Fibroblast of pulmonary artery (primary cell): ENCODE measurements at regions not wholly inside any gene's neighbourhood (a gene's known extent, or its start where the extent isn't known, plus 50 kb on each side); places are given as distances from the start of the nearest gene placed in this dataset.

Experiments
- DNase-seq: peaks from one replicate; pipeline ENCODE4 v3.0.0-alpha.2; 2010; ENCODE audit warnings: low read depth
- H3K4me3 ChIP-seq: replicated peaks from 2 replicates; pipeline ENCODE4 v1.5.1; 2011; ENCODE audit warnings: low read depth, mild to moderate bottlenecking, control low read depth, low read length, moderate library complexity
- CTCF ChIP-seq: IDR thresholded peaks from 2 replicates; pipeline ENCODE4 v1.5.1; 2011; ENCODE audit warnings: mild to moderate bottlenecking, control low read depth, low read length, inconsistent platforms; ENCODE audit errors: missing control alignments

GRCh38 chr4:30882443-30882842 is 162.3 kb downstream of the PCDH7 start:
- no peak for TF ChIP-seq CTCF
- DNase-seq = no peak
- H3K4me3 ChIP-seq = no peak overlapping the region

- no peak for DNase-seq
- no peak overlapping the region for H3K4me3 ChIP-seq
- no peak for TF ChIP-seq CTCF
Measured at GRCh38 chr4:30882995-30883675, 163.0 kb downstream of the PCDH7 start.

GRCh38 chr4:30901461-30902451 is 181.6 kb downstream of the PCDH7 start:
- TF ChIP-seq CTCF = no peak
- DNase-seq = no peak
- H3K4me3 ChIP-seq = no peak overlapping the region

GRCh38 chr4:30903502-30904214 is 183.5 kb downstream of the PCDH7 start:
- TF ChIP-seq CTCF = no peak
- no peak overlapping the region for H3K4me3 ChIP-seq
- peak; percentile 56 for DNase-seq

GRCh38 chr4:30904215-30904555 is 184.0 kb downstream of the PCDH7 start:
- H3K4me3 ChIP-seq = no peak overlapping the region

GRCh38 chr4:30904588-30904987 is 184.4 kb downstream of the PCDH7 start:
- H3K4me3 ChIP-seq = no peak overlapping the region
- no peak for TF ChIP-seq CTCF
- no peak for DNase-seq

More at GRCh38 chr4:30904215-30904555, 184.0 kb downstream of the PCDH7 start:
- no peak for TF ChIP-seq CTCF
- no peak for DNase-seq
